CD4-positive, alpha-beta T cell (primary cell): ENCODE measurements at regions not wholly inside any gene's neighbourhood (a gene's known extent, or its start where the extent isn't known, plus 50 kb on each side); places are given as distances from the start of the nearest gene placed in this dataset.

Experiments
- ATAC-seq: fragments of 200-7000 bp; cut with Tn5 transposase; one replicate; pipeline ENCODE4 v1.10.0; 2022; ENCODE audit warnings: mild to moderate bottlenecking; ENCODE audit not compliant: poor library complexity
- CTCF ChIA-PET: fragments of 350-600 bp; sonication (Branson Sonifier 250); formaldehyde crosslinking; loops from one replicate; lab custom pipeline; 2021; ENCODE audit warnings: antibody characterized with exemption, inconsistent platforms; lab: Charles Lee
- POLR2A ChIA-PET: fragments of 350-600 bp; sonication (Branson Sonifier 250); formaldehyde crosslinking; loops from one replicate; lab custom pipeline; 2021; ENCODE audit warnings: antibody characterized with exemption, inconsistent platforms; lab: Charles Lee
- DNase-seq, 14 experiments: peaks; one replicate each; pipeline ENCODE4 v3.0.0-alpha.2; 2013 to 2020; ENCODE audit warnings: mixed read lengths in 2 of 14
- H3K27ac ChIP-seq, 2 donors: one replicate each; pipeline versions ENCODE4 v1.5.1 to v1.7.0; 2013; ENCODE audit warnings: low read length in 2 of 2, low read depth in 1 of 2, mild to moderate bottlenecking in 1 of 2
- H3K27me3 ChIP-seq, 2 experiments: 1 replicate in 1 of 2; 2 replicates in 1 of 2; pipeline versions ENCODE4 v1.6.1 to v1.7.0; 2013; ENCODE audit warnings: low read length in 2 of 2, control low read depth in 1 of 2, mild to moderate bottlenecking in 1 of 2, moderate library complexity in 1 of 2; ENCODE audit not compliant: insufficient read depth in 2 of 2, control insufficient read depth in 1 of 2
- H3K36me3 ChIP-seq: one replicate; pipeline ENCODE4 v1.6.1; 2013; ENCODE audit warnings: low read length, control low read depth; ENCODE audit not compliant: insufficient read depth
- H3K4me1 ChIP-seq: one replicate; pipeline ENCODE4 v1.6.1; 2013; ENCODE audit warnings: low read length, control low read depth; ENCODE audit not compliant: insufficient read depth
- H3K4me3 ChIP-seq: one replicate; pipeline ENCODE4 v1.5.1; 2013; ENCODE audit warnings: mild to moderate bottlenecking, low read length, moderate library complexity
- H3K9me3 ChIP-seq, 2 experiments: 1 replicate in 1 of 2; 2 replicates in 1 of 2; pipeline versions ENCODE4 v1.6.1 to v1.7.0; 2013; ENCODE audit warnings: low read length in 2 of 2, mild to moderate bottlenecking in 2 of 2, control low read depth in 1 of 2, moderate library complexity in 1 of 2; ENCODE audit not compliant: control insufficient read depth in 1 of 2, insufficient read depth in 1 of 2
- H3K27ac Mint-ChIP-seq: one replicate; pipeline ENCODE4 v1.8.0; 2020; ENCODE audit warnings: mixed read lengths
- H3K27me3 Mint-ChIP-seq: one replicate; pipeline ENCODE4 v1.8.0; 2021; ENCODE audit warnings: mixed read lengths
- H3K36me3 Mint-ChIP-seq: one replicate; pipeline ENCODE4 v1.8.0; 2021; ENCODE audit warnings: low read depth, mixed read lengths
- H3K4me1 Mint-ChIP-seq: one replicate; pipeline ENCODE4 v1.8.0; 2021; ENCODE audit warnings: low read depth, mixed read lengths
- H3K4me3 Mint-ChIP-seq: one replicate; pipeline ENCODE4 v1.8.0; 2020; ENCODE audit warnings: mild to moderate bottlenecking, mixed read lengths
- H3K9me3 Mint-ChIP-seq: one replicate; pipeline ENCODE4 v1.8.0; 2020; ENCODE audit warnings: mixed read lengths
- CTCF ChIP-seq: fragments of 200-600 bp; IDR thresholded peaks from one replicate; pipeline ENCODE4 v1.8.0; 2022; ENCODE audit warnings: antibody characterized with exemption, mild to moderate bottlenecking
- intact Hi-C, 2 experiments: fragments of 100-400 bp; cut with DNase I in 1 of 2; cut with micrococcal nuclease in 1 of 2; formaldehyde crosslinking; loops; one replicate each; pipeline versions ENCODE4 v1.15.1 to v1.9.0; 2023 to 2025; cut with DNase I, micrococcal nuclease

GRCh38 chr14:66177935-66178334, 308.2 kb upstream of the CCDC196 start:
- TF ChIP-seq CTCF = no peak
- Histone ChIP-seq H3K36me3 (no peaks in the 10 kb centered on the region), H3K27me3 (peaks cover 0 to 4% of the 10 kb centered on the region in 2 experiments), H3K4me3 (no peak overlapping the region), H3K27ac (no peak overlapping the region), H3K9me3 (no peaks in the 10 kb centered on the region), H3K4me1 (no peaks in the 10 kb centered on the region)
- no peaks in the 10 kb centered on the region for H3K4me1 Mint-ChIP-seq
- peaks cover 2% of the 10 kb centered on the region for H3K9me3 Mint-ChIP-seq
- peaks cover 36% of the 10 kb centered on the region for H3K27me3 Mint-ChIP-seq
- H3K4me3 Mint-ChIP-seq = no peak overlapping the region
- no peaks in the 10 kb centered on the region for H3K36me3 Mint-ChIP-seq
- intact Hi-C loops = no loop called here
- DNase-seq (no peak), ATAC-seq (no peak)
- H3K27ac Mint-ChIP-seq = no peak overlapping the region
- CTCF ChIA-PET = no interaction called here
- POLR2A ChIA-PET = no interaction called here

GRCh38 chr14:66196670-66197069, 289.5 kb upstream of the CCDC196 start:
- CTCF ChIA-PET = no interaction called here
- Mint-ChIP-seq H3K9me3 (peaks cover 3% of the 10 kb centered on the region), H3K4me1 (no peaks in the 10 kb centered on the region), H3K4me3 (no peak overlapping the region), H3K27ac (no peak overlapping the region), H3K36me3 (peaks cover 8% of the 10 kb centered on the region), H3K27me3 (peaks cover 31% of the 10 kb centered on the region)
- Histone ChIP-seq H3K27me3 (peaks cover 0 to 4% of the 10 kb centered on the region in 2 experiments), H3K27ac (no peak overlapping the region), H3K4me3 (no peak overlapping the region), H3K4me1 (no peaks in the 10 kb centered on the region), H3K9me3 (peaks cover 0 to 12% of the 10 kb centered on the region in 2 experiments), H3K36me3 (no peaks in the 10 kb centered on the region)
- no peak for TF ChIP-seq CTCF
- intact Hi-C loops = no loop called here
- POLR2A ChIA-PET = interaction anchor here (0.7 kb wide), 1 partner anchor 350 kb away, joined by 3 read pairs; no protein-coding TSS in a partner anchor
- no peak for DNase-seq
- no peak for ATAC-seq

- intact Hi-C loops = no loop called here
- ChIA-PET CTCF (no interaction called here), POLR2A (no interaction called here)
- Histone ChIP-seq H3K4me1 (no peaks in the 10 kb centered on the region), H3K36me3 (no peaks in the 10 kb centered on the region), H3K4me3 (no peak overlapping the region), H3K9me3 (peaks cover 0 to 12% of the 10 kb centered on the region in 2 experiments), H3K27me3 (peaks cover 0 to 4% of the 10 kb centered on the region in 2 experiments), H3K27ac (no peak overlapping the region)
- Mint-ChIP-seq H3K4me3 (no peak overlapping the region), H3K4me1 (no peaks in the 10 kb centered on the region), H3K27ac (no peak overlapping the region), H3K27me3 (peaks cover 31% of the 10 kb centered on the region), H3K36me3 (peaks cover 9% of the 10 kb centered on the region), H3K9me3 (peaks cover 3% of the 10 kb centered on the region)
- DNase-seq (no peak), ATAC-seq (no peak)
- no peak for TF ChIP-seq CTCF
Measured at GRCh38 chr14:66197276-66197675, 288.9 kb upstream of the CCDC196 start.
